ENCODE measurements at regions not wholly inside any gene's neighbourhood (a gene's known extent, or its start where the extent isn't known, plus 50 kb on each side); places are given as distances from the start of the nearest gene placed in this dataset.
"Not testable (repeated sequence)": the region's sequence is repeated elsewhere in the genome, so short reads cannot be mapped to it uniquely, and the experiment has no call there.

- no peak for DNase-seq
Measured at GRCh38 chrX:140447150-140447549, 57.7 kb downstream of the SOX3 start.

- no peak for DNase-seq
Measured at GRCh38 chrX:140440876-140441275, 64.0 kb downstream of the SOX3 start.

- no peak for DNase-seq
Measured at GRCh38 chrX:140439476-140439875, 65.4 kb downstream of the SOX3 start.

- DNase-seq, result no peak
Measured at GRCh38 chrX:140434347-140434746, 70.5 kb downstream of the SOX3 start.

- DNase-seq, result no peak
Measured at GRCh38 chrX:140433582-140433981, 71.3 kb downstream of the SOX3 start.

GRCh38 chrX:140432346-140433175 is 72.3 kb downstream of the SOX3 start:
- no peak for DNase-seq

GRCh38 chrX:140431521-140431920 is 73.3 kb downstream of the SOX3 start:
- DNase-seq, result no peak

- no peak for DNase-seq
Measured at GRCh38 chrX:140425712-140426395, 79.0 kb downstream of the SOX3 start.

- no peak for DNase-seq
Measured at GRCh38 chrX:140422501-140422900, 82.4 kb downstream of the SOX3 start.

- DNase-seq, result not testable (repeated sequence)
Measured at GRCh38 chrX:140402131-140402530, 102.7 kb downstream of the SOX3 start.

- not testable (repeated sequence) for DNase-seq
Measured at GRCh38 chrX:140396326-140396725, 108.5 kb downstream of the SOX3 start.

- no peak for DNase-seq
Measured at GRCh38 chrX:140393507-140393906, 111.4 kb downstream of the SOX3 start.

GRCh38 chrX:140391313-140391712 is 113.6 kb downstream of the SOX3 start:
- DNase-seq, result no peak

- no peak for DNase-seq
Measured at GRCh38 chrX:140389331-140389730, 115.5 kb downstream of the SOX3 start.

GRCh38 chrX:140362861-140363260 is 142.0 kb downstream of the SOX3 start:
- DNase-seq, result no peak

- DNase-seq, result no peak
Measured at GRCh38 chrX:140360924-140361323, 143.9 kb downstream of the SOX3 start.

- DNase-seq, result no peak
Measured at GRCh38 chrX:140360284-140360683, 144.6 kb downstream of the SOX3 start.

- DNase-seq, result no peak
Measured at GRCh38 chrX:140355922-140356321, 148.9 kb downstream of the SOX3 start.

GRCh38 chrX:140355429-140355828 is 149.4 kb downstream of the SOX3 start:
- no peak for DNase-seq

- DNase-seq, result no peak
Measured at GRCh38 chrX:140354431-140355120, 150.3 kb downstream of the SOX3 start.

GRCh38 chrX:140346729-140347128 is 158.1 kb downstream of the SOX3 start:
- DNase-seq, result no peak

GRCh38 chrX:140343226-140343868 is 161.5 kb downstream of the SOX3 start:
- no peak for DNase-seq

GRCh38 chrX:140342410-140342809 is 162.5 kb downstream of the SOX3 start:
- no peak for DNase-seq
